ENCODE measurements at regions not wholly inside any gene's neighbourhood (a gene's known extent, or its start where the extent isn't known, plus 50 kb on each side); places are given as distances from the start of the nearest gene placed in this dataset.
"Not testable (repeated sequence)": the region's sequence is repeated elsewhere in the genome, so short reads cannot be mapped to it uniquely, and the experiment has no call there.

DNA sequence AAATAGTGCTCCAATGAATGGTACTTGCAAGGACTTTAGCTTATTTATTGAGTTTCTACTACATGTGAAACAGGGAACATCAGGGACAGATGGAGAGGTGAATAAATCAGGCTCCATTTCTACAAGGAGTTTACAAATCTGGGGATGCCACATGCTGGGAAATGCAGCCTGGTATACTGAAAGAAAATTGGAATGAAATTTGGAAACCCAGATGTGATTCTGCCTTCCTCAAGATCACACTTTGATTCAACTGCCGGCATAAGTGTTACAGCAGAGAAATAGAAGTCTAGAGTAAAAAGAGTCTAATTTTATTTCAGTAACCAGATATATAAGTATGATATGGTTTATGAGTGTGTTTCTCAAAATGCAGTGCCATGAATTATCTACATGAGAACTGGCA, 1408.4 kb upstream of the C9orf72 start:
- DNase-seq (ENCODE audit: extremely low read depth, low read depth) = no peak
- TF ChIP-seq, protein P1, sequence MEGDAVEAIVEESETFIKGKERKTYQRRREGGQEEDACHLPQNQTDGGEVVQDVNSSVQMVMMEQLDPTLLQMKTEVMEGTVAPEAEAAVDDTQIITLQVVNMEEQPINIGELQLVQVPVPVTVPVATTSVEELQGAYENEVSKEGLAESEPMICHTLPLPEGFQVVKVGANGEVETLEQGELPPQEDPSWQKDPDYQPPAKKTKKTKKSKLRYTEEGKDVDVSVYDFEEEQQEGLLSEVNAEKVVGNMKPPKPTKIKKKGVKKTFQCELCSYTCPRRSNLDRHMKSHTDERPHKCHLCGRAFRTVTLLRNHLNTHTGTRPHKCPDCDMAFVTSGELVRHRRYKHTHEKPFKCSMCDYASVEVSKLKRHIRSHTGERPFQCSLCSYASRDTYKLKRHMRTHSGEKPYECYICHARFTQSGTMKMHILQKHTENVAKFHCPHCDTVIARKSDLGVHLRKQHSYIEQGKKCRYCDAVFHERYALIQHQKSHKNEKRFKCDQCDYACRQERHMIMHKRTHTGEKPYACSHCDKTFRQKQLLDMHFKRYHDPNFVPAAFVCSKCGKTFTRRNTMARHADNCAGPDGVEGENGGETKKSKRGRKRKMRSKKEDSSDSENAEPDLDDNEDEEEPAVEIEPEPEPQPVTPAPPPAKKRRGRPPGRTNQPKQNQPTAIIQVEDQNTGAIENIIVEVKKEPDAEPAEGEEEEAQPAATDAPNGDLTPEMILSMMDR (IDR thresholded peaks at IDR 0.05; ENCODE audit: low read depth, low read length) = no peak

DNA sequence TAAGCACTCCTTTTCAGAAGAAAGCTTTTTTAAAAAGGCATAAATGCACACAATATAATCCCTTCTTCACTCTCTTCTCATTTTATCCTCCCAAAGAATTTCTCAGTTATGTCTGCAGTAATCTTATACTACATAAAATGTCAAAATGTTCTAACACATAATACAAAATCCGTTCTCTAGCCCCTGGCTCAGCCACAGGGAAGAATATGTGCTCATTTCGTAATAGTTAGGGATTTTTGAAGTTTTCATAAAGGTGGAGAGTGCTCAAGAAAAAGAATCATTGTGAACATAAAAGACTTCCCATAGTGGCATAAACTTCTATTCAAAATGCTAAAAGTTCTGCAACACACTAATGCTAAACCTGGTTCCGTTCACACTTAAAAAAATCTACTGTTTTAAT, 1410.7 kb upstream of the C9orf72 start:
- TF ChIP-seq, protein P1 (IDR thresholded peaks at IDR 0.05; ENCODE audit: low read depth, low read length) = no peak

DNA sequence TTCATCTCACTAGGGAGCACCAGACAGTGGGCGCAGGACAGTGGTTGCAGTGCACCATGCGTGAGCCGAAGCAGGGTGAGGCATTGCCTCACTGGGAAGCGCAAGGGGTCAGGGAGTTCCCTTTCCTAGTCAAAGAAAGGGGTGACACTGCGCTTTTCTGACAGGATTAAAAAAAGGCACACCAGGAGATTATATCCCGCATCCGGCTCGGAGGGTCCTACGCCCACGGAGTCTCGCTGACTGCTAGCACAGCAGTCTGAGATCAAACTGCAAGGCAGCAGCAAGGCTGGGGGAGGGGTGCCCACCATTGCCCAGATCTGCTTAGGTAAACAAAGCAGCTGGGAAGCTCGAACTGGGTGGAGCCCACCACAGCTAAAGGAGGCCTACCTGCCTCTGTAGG, 1416.7 kb upstream of the C9orf72 start:
- DNase-seq (ENCODE audit: extremely low read depth, low read depth) = not testable (repeated sequence)

More for the DNA sequence above, 1410.7 kb upstream of the C9orf72 start:
- DNase-seq (ENCODE audit: extremely low read depth, low read depth) = no peak

DNA sequence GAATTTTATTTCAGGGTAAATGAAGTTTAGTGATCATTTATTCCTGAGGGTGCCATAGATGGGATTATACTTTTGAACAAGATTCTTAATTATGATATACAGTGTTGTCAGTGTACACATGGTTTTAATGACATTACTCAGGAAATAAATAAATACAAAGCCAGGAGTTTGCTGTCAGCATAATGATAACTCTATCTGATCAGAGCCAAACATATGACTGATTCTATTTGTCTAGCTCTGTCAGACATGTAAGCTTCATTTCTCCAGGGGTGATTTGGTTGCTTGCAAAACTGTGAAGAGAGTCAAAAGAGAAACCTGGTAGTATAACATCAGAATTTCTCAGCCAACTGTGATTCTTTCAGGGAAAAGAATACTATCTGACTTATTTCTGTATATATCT, 1425.8 kb upstream of the C9orf72 start:
- no peak for DNase-seq (ENCODE audit: extremely low read depth, low read depth)

DNA sequence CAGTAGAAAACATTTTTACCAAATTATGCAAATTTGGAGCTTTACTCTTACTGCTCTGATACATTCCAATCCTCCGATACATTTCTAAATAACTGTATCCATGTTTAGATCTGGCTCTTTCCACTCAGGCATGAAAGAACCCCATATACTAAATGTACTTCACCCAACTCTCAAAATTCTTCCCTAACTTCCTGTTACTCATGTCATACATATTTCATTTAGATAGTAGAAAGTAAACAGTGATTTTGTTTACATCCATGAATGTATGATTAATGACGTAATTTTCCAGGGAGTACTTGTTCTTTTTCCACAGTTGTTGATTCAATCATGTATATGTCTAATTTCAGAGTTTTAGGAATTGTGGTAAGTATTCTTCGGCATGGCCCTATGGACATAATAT, 1426.5 kb upstream of the C9orf72 start:
- no peak for DNase-seq (ENCODE audit: extremely low read depth, low read depth)
- TF ChIP-seq, protein P1 (IDR thresholded peaks at IDR 0.05; ENCODE audit: low read depth, low read length) = no peak

More for the DNA sequence above, 1425.8 kb upstream of the C9orf72 start:
- TF ChIP-seq, protein P1 (IDR thresholded peaks at IDR 0.05; ENCODE audit: low read depth, low read length) = no peak

DNA sequence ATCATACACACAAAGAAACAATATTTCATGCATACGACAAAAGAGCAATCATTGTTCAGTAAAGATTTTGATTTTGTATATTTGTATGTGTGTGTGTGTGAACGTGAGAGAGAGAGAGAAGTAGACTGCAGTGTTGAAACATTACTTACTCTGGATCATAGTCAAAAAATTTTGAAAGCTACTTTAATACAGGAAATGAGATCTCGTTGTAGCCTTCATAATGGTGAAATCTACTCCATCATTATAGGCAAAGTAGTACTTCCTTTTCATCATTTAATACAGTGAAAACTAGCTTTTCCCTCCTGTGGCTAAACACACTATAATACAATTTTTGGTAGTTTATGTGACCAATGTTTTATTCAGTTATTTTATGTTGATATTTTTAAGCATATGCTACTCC, 1427.7 kb upstream of the C9orf72 start:
- TF ChIP-seq, protein P1 (IDR thresholded peaks at IDR 0.05; ENCODE audit: low read depth, low read length) = no peak

DNA sequence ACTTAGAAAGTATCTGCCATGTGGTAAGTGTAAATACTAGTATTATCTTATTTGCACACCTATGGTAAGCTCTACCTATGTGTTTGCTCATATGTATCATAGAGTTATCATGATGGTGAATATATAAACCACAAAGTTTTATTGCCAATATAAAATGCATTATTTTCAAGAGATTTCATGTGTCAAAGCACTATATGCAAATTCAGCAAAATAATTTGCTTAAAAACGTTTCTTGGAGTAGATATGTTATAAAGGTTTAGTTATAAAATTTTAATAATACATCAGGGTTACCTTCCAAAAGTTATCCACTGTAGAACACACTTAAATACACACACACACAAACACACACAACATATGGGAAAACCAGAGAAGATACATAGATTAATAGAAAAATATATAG, 1431.7 kb upstream of the C9orf72 start:
- TF ChIP-seq, protein P1 (IDR thresholded peaks at IDR 0.05; ENCODE audit: low read depth, low read length) = no peak

More for the DNA sequence above, 1427.7 kb upstream of the C9orf72 start:
- no peak for DNase-seq (ENCODE audit: extremely low read depth, low read depth)

DNA sequence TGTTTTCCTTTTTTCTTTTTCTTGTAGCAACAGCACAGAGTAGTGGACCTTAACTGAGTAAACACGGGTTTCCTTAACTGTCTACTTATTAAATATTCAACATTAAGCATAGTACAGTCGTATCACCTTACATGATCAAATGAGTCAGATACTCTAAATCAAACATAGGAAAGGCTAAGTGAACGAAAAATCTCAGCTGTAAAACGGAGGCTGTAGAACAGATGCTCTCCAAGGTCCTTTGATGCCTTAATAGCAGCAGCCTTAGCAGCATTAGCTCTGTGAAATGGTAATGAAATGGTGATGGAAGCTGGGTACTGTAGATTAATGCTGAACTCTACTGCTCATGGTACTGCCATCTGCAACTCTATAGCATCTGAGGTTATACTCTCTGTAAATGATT, 1433.3 kb upstream of the C9orf72 start:
- DNase-seq (ENCODE audit: extremely low read depth, low read depth) = no peak
- TF ChIP-seq, protein P1 (IDR thresholded peaks at IDR 0.05; ENCODE audit: low read depth, low read length) = no peak

More for the DNA sequence above, 1431.7 kb upstream of the C9orf72 start:
- DNase-seq (ENCODE audit: extremely low read depth, low read depth) = no peak

All from AG09319 (cell line).